Common myeloid progenitor, CD34-positive (primary cell): ENCODE measurements at regions not wholly inside any gene's neighbourhood (a gene's known extent, or its start where the extent isn't known, plus 50 kb on each side); places are given as distances from the start of the nearest gene placed in this dataset.

ENCODE experiments used
- CTCF ChIA-PET: fragments of 350-600 bp; sonication (Branson Sonifier 250); formaldehyde crosslinking; loops from one replicate; lab custom pipeline; 2021; ENCODE audit warnings: antibody characterized with exemption; lab: Charles Lee
- POLR2A ChIA-PET: fragments of 350-600 bp; sonication (Branson Sonifier 250); formaldehyde crosslinking; loops from one replicate; lab custom pipeline; 2021; ENCODE audit warnings: antibody characterized with exemption; lab: Charles Lee
- DNase-seq, 3 donors: peaks; one replicate each; pipeline versions ENCODE4 v3.0.0 to v3.0.0-alpha.2; 2013
- H3K27ac ChIP-seq, 2 experiments: 1 replicate in 1 of 2; 2 replicates in 1 of 2; pipeline ENCODE4 v1.7.0; 2013; ENCODE audit warnings: inconsistent platforms in 2 of 2, low read length in 2 of 2, mild to moderate bottlenecking in 2 of 2, low read depth in 1 of 2, moderate library complexity in 1 of 2; ENCODE audit not compliant: severe bottlenecking in 2 of 2, insufficient read depth in 1 of 2, poor library complexity in 1 of 2
- H3K27me3 ChIP-seq, 5 experiments: replicated peaks in 2 of 5; 1 replicate in 3 of 5; 2 replicates in 2 of 5; pipeline versions ENCODE4 v1.6.1 to v1.7.0; 2013; ENCODE audit warnings: low read length in 4 of 5, mild to moderate bottlenecking in 2 of 5, moderate library complexity in 2 of 5, inconsistent platforms in 1 of 5; ENCODE audit not compliant: insufficient read depth in 5 of 5, control insufficient read depth in 4 of 5
- H3K36me3 ChIP-seq, 4 experiments: 1 replicate in 2 of 4; 2 replicates in 2 of 4; pipeline versions ENCODE4 v1.6.1 to v1.7.0; 2013; ENCODE audit warnings: low read length in 3 of 4, control low read depth in 1 of 4, mild to moderate bottlenecking in 1 of 4; ENCODE audit not compliant: control insufficient read depth in 4 of 4, insufficient read depth in 4 of 4
- H3K4me1 ChIP-seq, 4 experiments: 1 replicate in 3 of 4; 2 replicates in 1 of 4; pipeline versions ENCODE4 v1.6.1 to v1.7.1; 2013; ENCODE audit warnings: low read length in 3 of 4, mild to moderate bottlenecking in 3 of 4, control low read depth in 1 of 4, inconsistent platforms in 1 of 4, moderate library complexity in 1 of 4; ENCODE audit not compliant: control insufficient read depth in 4 of 4, insufficient read depth in 4 of 4; ENCODE audit errors: control extremely low read depth in 1 of 4
- H3K4me3 ChIP-seq, 7 experiments: 1 replicate in 4 of 7; 2 replicates in 3 of 7; pipeline versions ENCODE4 v1.5.1 to v1.7.0; 2013; ENCODE audit warnings: mild to moderate bottlenecking in 7 of 7, low read length in 6 of 7, moderate library complexity in 6 of 7, inconsistent platforms in 2 of 7, low read depth in 2 of 7, control low read depth in 1 of 7; ENCODE audit not compliant: insufficient read depth in 4 of 7, control insufficient read depth in 1 of 7; ENCODE audit errors: extremely low read depth in 1 of 7
- H3K9me3 ChIP-seq, 5 experiments: 1 replicate in 4 of 5; 2 replicates in 1 of 5; pipeline versions ENCODE4 v1.6.1 to v1.7.1; 2013; ENCODE audit warnings: low read length in 4 of 5, mild to moderate bottlenecking in 2 of 5, inconsistent platforms in 1 of 5, low read depth in 1 of 5, moderate library complexity in 1 of 5; ENCODE audit not compliant: control insufficient read depth in 4 of 5, insufficient read depth in 2 of 5; ENCODE audit errors: control extremely low read depth in 1 of 5
- WGBS: methylation state at CpG from one replicate; pipeline ENCODE4 v1.1.5; 2013; ENCODE audit not compliant: insufficient coverage; 5-methylcytosine and 5-hydroxymethylcytosine counted together

DNA sequence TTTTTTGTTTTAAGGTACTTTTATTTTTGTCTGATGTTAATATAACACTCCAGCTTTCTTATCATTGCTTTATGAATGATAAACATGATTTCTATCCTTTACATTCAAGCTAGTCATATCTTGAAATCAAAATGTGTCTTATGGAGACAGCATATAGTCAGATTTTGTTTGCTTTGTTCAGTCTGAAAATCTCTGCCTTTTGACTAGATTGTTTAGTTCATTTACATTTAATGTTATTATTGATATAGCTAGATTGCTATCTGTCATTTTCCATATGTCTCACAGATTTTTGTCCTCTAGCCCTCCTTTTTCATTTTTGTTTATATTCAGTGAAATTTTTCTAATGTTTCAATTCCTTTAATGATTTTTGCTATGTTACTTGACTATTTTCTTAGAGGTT lies 332.8 kb downstream of the SMOC2 start:
- no peaks in the 10 kb centered on the region for H3K36me3 ChIP-seq
- no peaks in the 10 kb centered on the region for H3K4me1 ChIP-seq
- no peak overlapping the region for H3K27ac ChIP-seq
- no peak overlapping the region for H3K4me3 ChIP-seq
- peaks cover 0 to 12% (median 9%) of the 10 kb centered on the region in 5 experiments for H3K9me3 ChIP-seq
- ChIA-PET CTCF (interaction anchor here (0.6 kb wide), 1 partner anchor 636 kb away, joined by 3 read pairs; no protein-coding TSS in a partner anchor), POLR2A (no interaction called here)
- no peaks in the 10 kb centered on the region for H3K27me3 ChIP-seq
- DNase-seq: no peak

- ChIA-PET POLR2A (no interaction called here), CTCF (no interaction called here)
- Histone ChIP-seq H3K9me3 (peaks cover 0 to 5% (median 3%) of the 10 kb centered on the region in 5 experiments), H3K36me3 (no peaks in the 10 kb centered on the region), H3K4me1 (no peaks in the 10 kb centered on the region), H3K27me3 (no peaks in the 10 kb centered on the region), H3K27ac (no peak overlapping the region), H3K4me3 (no peak overlapping the region)
- no peak for DNase-seq
- no CpG with 5 or more reads among the region's 1 CpG for WGBS
Measured at GRCh38 chr6:168765752-168766151, 324.8 kb downstream of the SMOC2 start.

- no peak overlapping the region for H3K4me3 ChIP-seq
- POLR2A ChIA-PET: no interaction called here
Measured at GRCh38 chr6:168756009-168756634, 315.1 kb downstream of the SMOC2 start.

DNA sequence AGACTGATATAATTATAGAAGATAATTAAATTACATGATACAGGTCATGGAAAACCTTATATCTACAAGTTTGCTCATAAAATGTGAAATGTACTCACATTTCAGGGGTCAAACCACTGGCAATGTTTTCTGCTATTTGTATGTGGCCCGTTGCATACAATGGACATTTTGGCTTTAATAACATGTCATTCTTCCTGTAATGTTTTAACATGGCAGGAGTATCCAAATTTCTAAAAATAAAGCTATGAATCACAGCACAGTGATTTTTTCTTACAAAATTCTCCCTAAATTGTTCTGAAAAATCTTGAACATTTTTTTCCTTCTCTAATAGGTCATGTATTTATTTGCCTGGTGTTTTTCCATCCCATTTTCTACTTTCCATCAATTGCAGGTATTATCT lies 305.7 kb downstream of the SMOC2 start:
- ChIA-PET POLR2A (no interaction called here), CTCF (no interaction called here)
- Histone ChIP-seq H3K4me3 (no peak overlapping the region), H3K4me1 (no peaks in the 10 kb centered on the region), H3K27me3 (no peaks in the 10 kb centered on the region), H3K36me3 (no peaks in the 10 kb centered on the region), H3K9me3 (no peaks in the 10 kb centered on the region), H3K27ac (no peak overlapping the region)
- no CpG with 5 or more reads among the region's 1 CpG for WGBS
- no peak for DNase-seq

More at GRCh38 chr6:168756009-168756634, 315.1 kb downstream of the SMOC2 start:
- WGBS: 92% methylated on average over 3 of the region's 3 CpGs
- Histone ChIP-seq H3K27me3 (no peaks in the 10 kb centered on the region), H3K36me3 (no peaks in the 10 kb centered on the region), H3K27ac (no peak overlapping the region), H3K4me1 (no peaks in the 10 kb centered on the region), H3K9me3 (peaks cover 0 to 1% (median 0%) of the 10 kb centered on the region in 5 experiments)
- DNase-seq: no peak
- CTCF ChIA-PET: no interaction called here

DNA sequence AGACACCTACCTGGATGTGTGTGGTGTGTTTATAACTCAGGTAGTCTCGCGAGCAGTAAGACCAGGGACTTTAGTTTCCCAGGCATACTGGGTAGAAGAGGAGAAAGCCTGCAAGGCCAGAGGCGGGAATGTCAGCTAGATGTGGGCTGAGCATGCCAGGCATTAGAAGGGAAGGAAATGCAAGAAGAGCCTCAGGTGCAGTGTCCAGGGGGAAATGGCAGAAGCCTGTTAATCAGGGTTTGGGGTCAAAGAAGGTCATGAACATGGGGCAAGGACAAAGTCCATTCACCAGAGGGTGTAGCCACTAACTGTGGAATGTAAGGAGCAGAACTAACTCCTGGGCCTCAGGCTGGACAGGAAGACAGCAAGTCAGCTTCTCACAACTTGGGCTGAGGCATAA lies 305.0 kb downstream of the SMOC2 start:
- Histone ChIP-seq H3K4me3 (no peak overlapping the region), H3K9me3 (no peaks in the 10 kb centered on the region), H3K36me3 (no peaks in the 10 kb centered on the region), H3K27ac (no peak overlapping the region), H3K4me1 (no peaks in the 10 kb centered on the region), H3K27me3 (no peaks in the 10 kb centered on the region)
- ChIA-PET POLR2A (no interaction called here), CTCF (no interaction called here)
- WGBS: 100% methylated on average over 2 of the region's 3 CpGs
- DNase-seq: no peak

DNA sequence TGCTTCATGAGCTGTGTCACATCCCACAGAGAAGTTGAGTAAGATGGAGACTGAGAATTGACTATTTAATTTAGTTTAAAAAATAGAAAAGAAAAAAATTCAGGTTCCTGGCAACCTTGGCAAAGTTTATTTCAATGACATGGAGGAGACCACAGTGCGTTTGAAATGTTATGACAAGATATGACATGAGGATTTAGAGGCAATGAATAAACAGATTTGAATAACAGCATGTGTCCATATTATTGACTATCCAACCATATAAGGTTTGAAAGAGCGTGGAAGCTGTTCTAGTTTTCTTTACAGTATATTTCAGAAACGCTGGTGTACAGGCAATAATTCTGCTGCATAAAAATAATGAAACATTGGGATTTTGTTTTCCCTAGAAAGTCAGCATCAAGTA lies 303.9 kb downstream of the SMOC2 start:
- POLR2A ChIA-PET: no interaction called here
- CTCF ChIA-PET: no interaction called here
- DNase-seq: no peak
- WGBS: no CpG with 5 or more reads among the region's 3 CpGs
- Histone ChIP-seq H3K27ac (no peak overlapping the region), H3K9me3 (peaks cover 0 to 3% (median 0%) of the 10 kb centered on the region in 5 experiments), H3K4me1 (no peaks in the 10 kb centered on the region), H3K27me3 (no peaks in the 10 kb centered on the region), H3K4me3 (no peak overlapping the region), H3K36me3 (no peaks in the 10 kb centered on the region)

- Histone ChIP-seq H3K4me3 (no peak overlapping the region), H3K36me3 (no peaks in the 10 kb centered on the region), H3K27ac (no peak overlapping the region), H3K9me3 (peaks cover 0 to 5% (median 3%) of the 10 kb centered on the region in 5 experiments), H3K27me3 (no peaks in the 10 kb centered on the region), H3K4me1 (no peaks in the 10 kb centered on the region)
- ChIA-PET CTCF (no interaction called here), POLR2A (no interaction called here)
- WGBS: 85% methylated on average over 17 of the region's 23 CpGs
- DNase-seq: no peak
Measured at GRCh38 chr6:168741942-168742782, 301.2 kb downstream of the SMOC2 start.
